Suppressor macrophage (primary cell): ENCODE measurements at regions not wholly inside any gene's neighbourhood (a gene's known extent, or its start where the extent isn't known, plus 50 kb on each side); places are given as distances from the start of the nearest gene placed in this dataset.
"Not testable (repeated sequence)": the region's sequence is repeated elsewhere in the genome, so short reads cannot be mapped to it uniquely, and the experiment has no call there.

Experiments
- DNase-seq, 4 experiments: peaks; one replicate each; pipeline ENCODE4 v3.0.0-alpha.2; 2020 to 2022

DNA sequence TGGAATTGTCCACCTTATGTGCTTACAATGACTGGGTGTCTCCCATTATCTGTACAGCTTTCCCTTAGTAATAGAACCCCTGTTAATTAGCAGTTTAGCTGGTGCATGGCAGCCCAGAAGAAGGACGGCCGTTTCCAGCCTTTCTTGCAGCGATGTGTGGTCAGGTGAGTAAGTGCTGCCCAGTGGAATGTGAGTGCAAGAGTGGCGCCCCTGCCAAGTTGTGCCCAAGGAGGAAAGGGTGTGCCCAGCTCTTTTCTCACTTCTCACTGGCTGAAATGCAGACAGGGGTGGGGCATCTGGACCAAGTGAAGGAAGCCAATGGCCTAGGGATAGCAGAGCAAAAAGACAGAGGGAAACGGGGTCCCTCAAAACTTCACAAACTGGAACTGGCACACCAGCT lies 296.8 kb downstream of the PREX1 start:
- DNase-seq, result no peak

DNA sequence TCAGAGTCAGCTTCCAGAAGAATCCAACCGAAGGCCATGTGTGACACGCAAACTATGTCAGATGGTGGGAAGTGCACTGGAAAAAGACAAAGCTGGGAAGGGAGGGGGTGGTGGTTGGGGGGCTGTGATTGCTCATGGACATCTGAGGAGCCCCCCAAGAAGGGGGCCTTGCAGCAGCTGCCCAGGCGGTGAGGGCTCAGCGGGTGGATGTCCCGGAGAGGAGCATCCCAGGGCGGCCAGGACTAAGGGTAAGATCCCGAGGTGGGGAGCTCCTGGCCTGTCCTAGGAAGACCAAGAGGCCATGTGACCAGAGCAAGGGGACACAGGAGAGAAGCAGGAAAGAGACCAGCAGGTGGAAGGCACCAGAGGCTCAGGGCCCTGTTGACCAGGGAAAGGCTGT lies 299.5 kb downstream of the PREX1 start:
- DNase-seq, result no peak

DNA sequence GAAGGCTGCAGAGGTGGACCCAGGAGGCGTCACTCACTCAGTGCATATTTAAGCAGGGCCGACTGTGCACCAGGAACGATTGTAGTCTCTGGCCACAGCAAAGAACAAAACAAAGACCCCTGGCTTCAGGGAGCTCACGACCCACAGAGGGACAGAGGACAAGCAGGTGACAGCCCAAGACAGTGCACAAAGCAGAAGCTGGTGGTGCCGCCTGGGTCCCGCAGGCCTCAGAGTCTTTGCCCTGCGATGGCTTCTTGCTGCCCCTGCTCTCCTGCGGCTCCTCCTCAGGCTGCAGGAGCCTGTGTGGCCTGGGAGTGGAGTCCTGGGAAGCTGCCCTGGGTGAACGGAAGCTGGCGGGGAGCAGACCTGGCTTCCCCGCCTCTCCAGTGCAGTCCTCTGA lies 300.0 kb downstream of the PREX1 start:
- no peak for DNase-seq

DNA sequence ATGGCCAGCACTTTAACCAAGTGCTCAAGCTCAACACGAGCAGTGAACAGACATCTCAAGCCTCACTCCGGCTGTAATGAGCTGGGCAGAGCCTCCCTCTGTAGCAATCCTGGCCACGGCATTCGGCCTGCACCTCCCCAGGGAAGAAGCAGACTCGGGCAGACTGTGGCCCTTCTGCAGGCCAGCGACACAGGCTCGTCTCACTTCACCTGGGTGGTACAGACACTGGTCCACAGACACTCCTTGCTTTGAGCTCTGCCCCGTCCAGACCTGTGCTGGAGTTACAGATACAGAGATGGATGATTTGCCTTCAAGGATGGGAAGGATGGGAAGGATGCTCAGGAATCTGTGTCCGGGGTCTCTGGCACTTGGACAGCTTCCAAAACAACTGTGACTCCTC lies 300.9 kb downstream of the PREX1 start:
- no peak for DNase-seq

DNA sequence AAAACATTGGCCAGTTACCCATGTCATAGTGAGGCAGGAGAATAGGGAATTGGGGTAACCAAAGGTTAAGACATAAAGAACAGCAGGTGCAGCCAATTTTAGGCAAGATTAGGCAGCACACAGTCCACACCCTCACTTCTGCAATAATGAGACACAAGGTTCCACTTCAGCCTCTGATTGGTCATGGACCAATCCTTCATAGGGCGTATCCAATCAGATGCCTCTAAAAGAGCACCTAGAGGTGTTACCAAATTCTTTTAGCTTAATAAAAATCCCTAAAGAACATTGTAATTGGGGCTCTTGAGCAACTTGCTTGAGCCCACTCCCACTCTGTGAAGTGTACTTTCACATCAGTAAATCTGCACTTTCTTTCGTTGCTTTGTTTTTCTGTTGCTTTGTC lies 302.4 kb downstream of the PREX1 start:
- no peak for DNase-seq

DNA sequence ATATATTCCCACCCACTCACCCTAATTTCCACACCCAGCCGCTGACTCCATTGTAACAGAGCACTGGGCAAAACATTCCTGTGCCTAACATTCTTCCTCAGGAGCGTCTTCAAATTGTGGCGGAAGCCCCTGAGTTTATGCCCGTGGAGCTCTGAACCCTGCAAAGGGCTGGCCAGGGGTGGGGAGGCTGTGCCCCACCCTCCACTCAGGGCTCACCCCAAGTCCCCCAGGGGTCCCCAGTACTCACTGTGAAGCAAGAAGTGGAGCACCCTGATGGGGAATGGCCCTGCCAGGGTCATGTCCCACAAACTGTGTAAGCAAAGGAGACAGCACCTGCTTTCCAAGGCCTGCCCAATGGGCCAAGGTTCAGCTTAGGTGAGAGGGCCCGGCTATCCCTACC lies 303.2 kb downstream of the PREX1 start:
- DNase-seq, result no peak

- DNase-seq, result peak; percentile 27 to 71 (median 50)
Observed at GRCh38 chr20:48523191-48523995, 304.4 kb downstream of the PREX1 start.

GRCh38 chr20:48521121-48521520 lies 306.7 kb downstream of the PREX1 start:
- no peak for DNase-seq

DNA sequence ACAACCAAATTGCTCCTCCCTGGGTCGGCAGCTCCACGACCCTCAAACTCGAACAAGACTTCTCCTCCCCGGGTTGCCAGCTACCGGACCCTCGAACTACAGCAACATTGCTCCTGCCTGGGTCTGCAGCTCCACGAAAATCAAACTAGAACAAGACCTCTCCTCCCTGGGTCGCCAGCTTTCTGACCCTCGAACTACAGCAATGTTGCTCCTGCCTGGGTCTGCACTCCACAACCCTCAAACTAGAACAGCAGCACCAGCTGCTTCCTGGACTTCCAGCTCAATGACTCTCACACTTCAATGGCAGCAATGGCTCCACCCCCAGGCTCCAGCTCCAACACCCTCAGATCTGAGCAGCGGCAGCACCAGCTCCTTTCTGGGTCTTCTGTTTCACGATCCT lies 311.6 kb downstream of the PREX1 start:
- DNase-seq, result not testable (repeated sequence)

DNA sequence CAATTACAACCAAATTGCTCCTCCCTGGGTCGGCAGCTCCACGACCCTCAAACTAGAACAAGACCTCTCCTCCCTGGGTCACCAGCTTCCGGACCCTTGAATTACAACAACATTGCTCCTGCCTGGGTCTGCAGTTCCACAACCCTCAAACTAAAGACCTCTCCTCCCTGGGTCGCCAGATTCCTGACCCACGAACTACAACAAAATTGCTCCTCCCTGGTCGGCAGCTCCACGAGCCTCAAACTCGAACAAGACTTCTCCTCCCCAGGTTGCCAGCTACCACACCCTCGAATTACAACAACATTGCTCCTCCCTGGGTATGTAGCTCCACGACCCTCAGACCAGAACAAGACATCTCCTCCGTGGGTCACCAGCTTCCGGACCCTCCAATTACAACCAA lies 313.2 kb downstream of the PREX1 start:
- DNase-seq, result not testable (repeated sequence)

- DNase-seq, result not testable (repeated sequence)
Observed at GRCh38 chr20:48512539-48512938, 315.3 kb downstream of the PREX1 start.

GRCh38 chr20:48505066-48505465 lies 322.7 kb downstream of the PREX1 start:
- DNase-seq, result not testable (repeated sequence)

- no peak for DNase-seq
Observed at GRCh38 chr20:48503166-48503815, 324.5 kb downstream of the PREX1 start.

- DNase-seq, result no peak
Observed at GRCh38 chr20:48502758-48503157, 325.0 kb downstream of the PREX1 start.

DNA sequence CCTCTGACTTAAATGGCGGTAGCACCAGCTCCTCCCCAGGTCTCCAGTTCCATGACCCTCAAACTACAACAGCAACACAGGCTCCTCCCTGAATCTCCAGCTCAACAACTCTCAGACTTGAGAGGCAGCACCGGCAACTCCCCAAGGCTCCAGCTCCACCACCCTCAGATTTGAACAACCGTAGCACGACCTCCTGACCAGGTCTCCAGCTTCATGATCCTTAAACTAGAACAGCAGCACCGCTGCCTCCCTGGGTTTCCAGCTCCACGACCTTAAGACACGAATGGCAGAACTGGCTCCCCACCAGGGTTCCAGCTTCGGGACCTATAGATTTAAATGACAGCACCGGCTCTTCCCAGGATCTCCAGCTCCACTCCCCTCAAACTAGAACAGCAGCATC lies 325.8 kb downstream of the PREX1 start:
- DNase-seq, result no peak

DNA sequence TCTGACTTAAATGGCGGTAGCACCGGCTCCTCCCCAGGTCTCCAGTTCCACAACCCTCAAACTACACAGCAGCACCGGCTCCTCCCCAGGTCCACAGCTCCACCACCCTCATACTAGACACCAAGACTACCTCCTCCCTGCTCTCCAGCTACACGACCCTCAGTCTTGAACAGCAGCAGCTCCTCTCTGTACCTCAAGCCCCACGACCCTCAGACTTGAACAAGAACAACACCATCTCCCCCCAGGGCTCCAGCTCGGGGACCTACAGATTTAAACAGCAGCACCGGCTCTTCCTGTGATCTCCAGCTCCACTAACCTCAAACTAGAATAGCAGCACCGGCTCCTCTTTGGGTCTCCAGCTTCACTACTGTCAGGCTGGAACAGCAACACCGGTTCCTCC lies 326.9 kb downstream of the PREX1 start:
- DNase-seq, result not testable (repeated sequence)

DNA sequence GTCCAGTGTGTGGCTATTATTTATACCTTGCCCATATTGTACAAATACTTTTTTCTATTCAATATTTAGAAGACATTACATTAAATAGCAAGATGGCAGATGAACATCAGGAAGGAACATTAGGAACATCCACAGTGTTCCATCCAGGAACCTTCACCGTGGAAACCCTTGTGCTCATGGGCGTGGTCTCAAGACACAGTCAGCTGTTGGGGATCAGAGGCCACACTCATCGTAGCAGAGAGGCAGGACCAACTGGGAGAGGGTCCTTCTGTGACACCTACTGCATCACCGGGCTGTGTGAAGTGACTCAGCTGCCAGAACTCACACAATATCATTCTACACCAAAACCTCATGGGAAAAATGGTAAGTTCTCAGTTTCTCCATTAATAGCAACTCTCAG lies 328.9 kb downstream of the PREX1 start:
- DNase-seq, result not testable (repeated sequence)

DNA sequence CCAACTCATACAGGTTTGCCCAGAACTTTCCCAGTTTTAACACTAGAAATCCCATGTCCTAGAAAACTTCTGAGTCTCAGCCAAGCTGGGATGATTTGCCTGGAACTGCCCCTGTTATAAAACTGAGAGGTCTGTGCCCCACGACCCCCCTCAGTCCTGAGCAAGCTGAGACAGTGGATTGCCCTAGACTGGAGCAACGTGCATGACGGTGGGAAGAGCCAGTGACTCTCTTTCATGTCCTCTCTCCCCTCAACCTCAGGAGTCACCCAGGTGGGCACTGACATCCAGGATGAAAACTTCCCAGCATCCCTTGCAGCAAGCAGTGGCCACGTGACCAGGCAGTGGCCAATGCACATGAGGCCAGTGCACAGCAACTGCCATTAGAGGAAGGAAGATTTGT lies 329.7 kb downstream of the PREX1 start:
- not testable (repeated sequence) for DNase-seq

DNA sequence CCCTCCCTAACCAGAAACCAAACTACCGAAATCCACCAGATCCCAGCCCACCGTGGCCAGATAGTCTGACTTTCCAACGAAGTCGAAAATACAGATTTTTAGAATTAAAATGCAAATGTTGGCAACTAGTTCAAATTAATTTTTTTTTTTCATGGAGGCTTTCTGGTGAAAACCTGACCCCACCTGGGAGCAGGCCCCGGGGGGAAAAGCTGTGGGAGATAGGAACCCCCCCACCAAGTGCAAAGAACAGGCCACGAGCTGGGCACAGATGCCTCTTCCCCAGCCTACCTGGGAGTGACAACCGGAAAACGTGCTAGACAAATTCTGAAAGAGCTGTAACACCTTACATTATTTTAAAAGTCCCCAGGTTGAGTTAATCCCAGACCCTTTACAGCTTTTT lies 333.8 kb downstream of the PREX1 start:
- DNase-seq, result no peak

DNA sequence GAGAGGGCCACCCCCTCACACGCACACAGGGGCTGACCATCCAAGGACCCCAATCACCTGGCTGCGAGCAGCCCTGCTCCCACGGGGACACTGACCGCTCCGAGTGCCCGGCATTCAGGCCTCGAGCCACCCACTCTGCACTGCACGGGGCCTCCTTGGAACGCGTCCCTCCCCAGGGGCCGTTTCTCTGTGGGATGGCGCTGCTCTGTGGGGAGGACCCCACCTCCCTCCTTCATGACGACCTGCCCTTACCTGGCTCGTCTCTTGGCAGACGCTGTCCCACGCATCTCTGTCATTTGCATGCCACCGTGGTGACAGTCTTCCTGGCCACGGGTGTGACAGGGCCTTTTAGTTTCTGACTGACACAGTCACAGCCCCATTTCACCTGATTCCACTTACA lies 334.5 kb downstream of the PREX1 start:
- DNase-seq, result not testable (repeated sequence)

GRCh38 chr20:48492715-48493070 lies 335.1 kb downstream of the PREX1 start:
- DNase-seq, result no peak

- no peak for DNase-seq
Observed at GRCh38 chr20:48492015-48492714, 335.6 kb downstream of the PREX1 start.

GRCh38 chr20:48490961-48491831 lies 336.6 kb downstream of the PREX1 start:
- DNase-seq, result no peak
